ENCODE measurements at regions not wholly inside any gene's neighbourhood (a gene's known extent, or its start where the extent isn't known, plus 50 kb on each side); places are given as distances from the start of the nearest gene placed in this dataset.

GRCh38 chr4:3834186-3834662, 68.0 kb downstream of the ADRA2C start:
- TF ChIP-seq POLR2A (IDR thresholded peaks at IDR 0.05), result no peak
- TF ChIP-seq, protein P1, sequence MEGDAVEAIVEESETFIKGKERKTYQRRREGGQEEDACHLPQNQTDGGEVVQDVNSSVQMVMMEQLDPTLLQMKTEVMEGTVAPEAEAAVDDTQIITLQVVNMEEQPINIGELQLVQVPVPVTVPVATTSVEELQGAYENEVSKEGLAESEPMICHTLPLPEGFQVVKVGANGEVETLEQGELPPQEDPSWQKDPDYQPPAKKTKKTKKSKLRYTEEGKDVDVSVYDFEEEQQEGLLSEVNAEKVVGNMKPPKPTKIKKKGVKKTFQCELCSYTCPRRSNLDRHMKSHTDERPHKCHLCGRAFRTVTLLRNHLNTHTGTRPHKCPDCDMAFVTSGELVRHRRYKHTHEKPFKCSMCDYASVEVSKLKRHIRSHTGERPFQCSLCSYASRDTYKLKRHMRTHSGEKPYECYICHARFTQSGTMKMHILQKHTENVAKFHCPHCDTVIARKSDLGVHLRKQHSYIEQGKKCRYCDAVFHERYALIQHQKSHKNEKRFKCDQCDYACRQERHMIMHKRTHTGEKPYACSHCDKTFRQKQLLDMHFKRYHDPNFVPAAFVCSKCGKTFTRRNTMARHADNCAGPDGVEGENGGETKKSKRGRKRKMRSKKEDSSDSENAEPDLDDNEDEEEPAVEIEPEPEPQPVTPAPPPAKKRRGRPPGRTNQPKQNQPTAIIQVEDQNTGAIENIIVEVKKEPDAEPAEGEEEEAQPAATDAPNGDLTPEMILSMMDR (IDR thresholded peaks at IDR 0.05), result no peak

All from right lobe of liver (tissue), 4 donors.